ENCODE measurements at regions not wholly inside any gene's neighbourhood (a gene's known extent, or its start where the extent isn't known, plus 50 kb on each side); places are given as distances from the start of the nearest gene placed in this dataset.

- Histone ChIP-seq H3K79me2 (ENCODE audit: control insufficient read depth, insufficient read depth, low read length) (no peaks in the 10 kb centered on the region), H3K27ac (ENCODE audit: control insufficient read depth, insufficient read depth) (no peak overlapping the region), H3K4me1 (ENCODE audit: control insufficient read depth, insufficient read depth, low read length) (no peaks in the 10 kb centered on the region), H3K9ac (ENCODE audit: control insufficient read depth, insufficient read depth, low read length) (no peak overlapping the region), H3K9me3 (replicated peaks; ENCODE audit: control insufficient read depth, insufficient read depth, low read length) (no peaks in the 10 kb centered on the region; the same call in 2 of the 3 replicates), H2AFZ (ENCODE audit: control insufficient read depth, low read depth, low read length) (no peak overlapping the region), H3K4me2 (ENCODE audit: control insufficient read depth, insufficient read depth) (no peak overlapping the region), H3K4me3 (no peak overlapping the region), H3K36me3 (ENCODE audit: control insufficient read depth in 2 of 2, insufficient read depth in 2 of 2, low read length in 1 of 2) (no peaks in the 10 kb centered on the region), H4K20me1 (ENCODE audit: control insufficient read depth, insufficient read depth) (no peaks in the 10 kb centered on the region), H3K27me3 (replicated peaks in 1 of 2; ENCODE audit: control insufficient read depth in 2 of 2, insufficient read depth in 2 of 2, low read length in 1 of 2) (no peaks in the 10 kb centered on the region)
- ATAC-seq (no peak), FAIRE-seq (no peak), DNase-seq (ENCODE audit: low read depth, low spot score) (no peak)
- TF ChIP-seq, protein P1, sequence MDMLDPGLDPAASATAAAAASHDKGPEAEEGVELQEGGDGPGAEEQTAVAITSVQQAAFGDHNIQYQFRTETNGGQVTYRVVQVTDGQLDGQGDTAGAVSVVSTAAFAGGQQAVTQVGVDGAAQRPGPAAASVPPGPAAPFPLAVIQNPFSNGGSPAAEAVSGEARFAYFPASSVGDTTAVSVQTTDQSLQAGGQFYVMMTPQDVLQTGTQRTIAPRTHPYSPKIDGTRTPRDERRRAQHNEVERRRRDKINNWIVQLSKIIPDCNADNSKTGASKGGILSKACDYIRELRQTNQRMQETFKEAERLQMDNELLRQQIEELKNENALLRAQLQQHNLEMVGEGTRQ (IDR thresholded peaks at IDR 0.05; ENCODE audit: borderline replicate concordance, low read depth, low read length): no peak
- no peak for TF ChIP-seq ZBTB11 (CRISPR knock-in tag; IDR thresholded peaks at IDR 0.05)
- TF ChIP-seq, protein P2, sequence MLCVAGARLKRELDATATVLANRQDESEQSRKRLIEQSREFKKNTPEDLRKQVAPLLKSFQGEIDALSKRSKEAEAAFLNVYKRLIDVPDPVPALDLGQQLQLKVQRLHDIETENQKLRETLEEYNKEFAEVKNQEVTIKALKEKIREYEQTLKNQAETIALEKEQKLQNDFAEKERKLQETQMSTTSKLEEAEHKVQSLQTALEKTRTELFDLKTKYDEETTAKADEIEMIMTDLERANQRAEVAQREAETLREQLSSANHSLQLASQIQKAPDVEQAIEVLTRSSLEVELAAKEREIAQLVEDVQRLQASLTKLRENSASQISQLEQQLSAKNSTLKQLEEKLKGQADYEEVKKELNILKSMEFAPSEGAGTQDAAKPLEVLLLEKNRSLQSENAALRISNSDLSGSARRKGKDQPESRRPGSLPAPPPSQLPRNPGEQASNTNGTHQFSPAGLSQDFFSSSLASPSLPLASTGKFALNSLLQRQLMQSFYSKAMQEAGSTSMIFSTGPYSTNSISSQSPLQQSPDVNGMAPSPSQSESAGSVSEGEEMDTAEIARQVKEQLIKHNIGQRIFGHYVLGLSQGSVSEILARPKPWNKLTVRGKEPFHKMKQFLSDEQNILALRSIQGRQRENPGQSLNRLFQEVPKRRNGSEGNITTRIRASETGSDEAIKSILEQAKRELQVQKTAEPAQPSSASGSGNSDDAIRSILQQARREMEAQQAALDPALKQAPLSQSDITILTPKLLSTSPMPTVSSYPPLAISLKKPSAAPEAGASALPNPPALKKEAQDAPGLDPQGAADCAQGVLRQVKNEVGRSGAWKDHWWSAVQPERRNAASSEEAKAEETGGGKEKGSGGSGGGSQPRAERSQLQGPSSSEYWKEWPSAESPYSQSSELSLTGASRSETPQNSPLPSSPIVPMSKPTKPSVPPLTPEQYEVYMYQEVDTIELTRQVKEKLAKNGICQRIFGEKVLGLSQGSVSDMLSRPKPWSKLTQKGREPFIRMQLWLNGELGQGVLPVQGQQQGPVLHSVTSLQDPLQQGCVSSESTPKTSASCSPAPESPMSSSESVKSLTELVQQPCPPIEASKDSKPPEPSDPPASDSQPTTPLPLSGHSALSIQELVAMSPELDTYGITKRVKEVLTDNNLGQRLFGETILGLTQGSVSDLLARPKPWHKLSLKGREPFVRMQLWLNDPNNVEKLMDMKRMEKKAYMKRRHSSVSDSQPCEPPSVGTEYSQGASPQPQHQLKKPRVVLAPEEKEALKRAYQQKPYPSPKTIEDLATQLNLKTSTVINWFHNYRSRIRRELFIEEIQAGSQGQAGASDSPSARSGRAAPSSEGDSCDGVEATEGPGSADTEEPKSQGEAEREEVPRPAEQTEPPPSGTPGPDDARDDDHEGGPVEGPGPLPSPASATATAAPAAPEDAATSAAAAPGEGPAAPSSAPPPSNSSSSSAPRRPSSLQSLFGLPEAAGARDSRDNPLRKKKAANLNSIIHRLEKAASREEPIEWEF (IDR thresholded peaks at IDR 0.05; ENCODE audit: insufficient replicate concordance, low read depth, low read length): no peak
- TF ChIP-seq BACH1 (IDR thresholded peaks at IDR 0.05; ENCODE audit: borderline replicate concordance): no peak
- TF ChIP-seq DPF2 (IDR thresholded peaks at IDR 0.05): no peak
- TF ChIP-seq, protein P3, sequence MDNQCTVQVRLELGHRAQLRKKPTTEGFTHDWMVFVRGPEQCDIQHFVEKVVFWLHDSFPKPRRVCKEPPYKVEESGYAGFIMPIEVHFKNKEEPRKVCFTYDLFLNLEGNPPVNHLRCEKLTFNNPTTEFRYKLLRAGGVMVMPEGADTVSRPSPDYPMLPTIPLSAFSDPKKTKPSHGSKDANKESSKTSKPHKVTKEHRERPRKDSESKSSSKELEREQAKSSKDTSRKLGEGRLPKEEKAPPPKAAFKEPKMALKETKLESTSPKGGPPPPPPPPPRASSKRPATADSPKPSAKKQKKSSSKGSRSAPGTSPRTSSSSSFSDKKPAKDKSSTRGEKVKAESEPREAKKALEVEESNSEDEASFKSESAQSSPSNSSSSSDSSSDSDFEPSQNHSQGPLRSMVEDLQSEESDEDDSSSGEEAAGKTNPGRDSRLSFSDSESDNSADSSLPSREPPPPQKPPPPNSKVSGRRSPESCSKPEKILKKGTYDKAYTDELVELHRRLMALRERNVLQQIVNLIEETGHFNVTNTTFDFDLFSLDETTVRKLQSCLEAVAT (IDR thresholded peaks at IDR 0.05): no peak
- no peak for TF ChIP-seq RAD21 (IDR thresholded peaks at IDR 0.05; ENCODE audit: insufficient read depth, low read depth, low read length)
- RAD21 ChIA-PET (ENCODE audit: unreplicated experiment): no interaction called here
- SMC1A ChIA-PET (ENCODE audit: uncharacterized antibody, unreplicated experiment): no interaction called here
- in situ Hi-C loops (cut with MboI) (no loop called here), intact Hi-C loops (cut with micrococcal nuclease; ENCODE audit: unreplicated experiment) (no loop called here)
- POLR2A ChIA-PET: no interaction called here
- 3% methylated on average over 4 of the region's 4 CpGs for WGBS (ENCODE audit: insufficient coverage, insufficient replicate concordance, low lambda C conversion rate, missing lambda C conversion rate)
- no TSS peak for BruUV-seq (replicated peaks)
- CTCF ChIA-PET: no interaction called here
Observed at GRCh38 chr3:162586591-162586990, 1090.0 kb downstream of the OTOL1 start.
